ENCODE measurements at regions not wholly inside any gene's neighbourhood (a gene's known extent, or its start where the extent isn't known, plus 50 kb on each side); places are given as distances from the start of the nearest gene placed in this dataset.

DNA sequence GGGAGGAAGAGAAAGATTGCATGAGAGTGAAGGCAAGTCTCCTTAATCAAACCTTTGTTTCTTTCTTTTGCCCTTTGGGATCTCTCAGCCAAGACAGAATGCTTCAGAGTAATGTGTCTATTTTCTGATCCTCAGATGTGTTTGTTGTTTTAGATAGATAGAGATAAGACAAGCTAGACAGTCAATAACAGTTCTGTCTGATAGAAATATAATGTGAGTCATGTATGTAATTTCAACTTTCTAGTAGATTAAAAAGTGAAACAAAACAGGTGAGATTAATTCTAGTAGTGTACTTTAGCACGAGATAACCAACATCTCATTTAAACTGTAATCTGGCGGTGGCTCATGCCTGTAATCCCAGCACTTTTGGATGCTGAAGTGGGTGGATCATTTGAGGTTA, 159.2 kb downstream of the GATA3 start:
- H3K27ac ChIP-seq (ENCODE audit: low read depth, low read length) = no peak overlapping the region
- H3K36me3 ChIP-seq (ENCODE audit: low read length) = no peaks in the 10 kb centered on the region
- no peak overlapping the region for H3K9ac ChIP-seq (ENCODE audit: low read length)
- H4K20me1 ChIP-seq (ENCODE audit: low read depth, low read length) = no peaks in the 10 kb centered on the region
- no peak overlapping the region for H3K4me3 ChIP-seq (ENCODE audit: insufficient read depth, low read length, poor library complexity, severe bottlenecking)
- no peaks in the 10 kb centered on the region for H3K9me2 ChIP-seq (replicated peaks; ENCODE audit: insufficient read depth, low read length)
- H3F3A ChIP-seq (ENCODE audit: insufficient read depth) = no peaks in the 10 kb centered on the region
- no peaks in the 10 kb centered on the region for H3K27me3 ChIP-seq (ENCODE audit: low read length)
- no peaks in the 10 kb centered on the region for H3K9me3 ChIP-seq (ENCODE audit: insufficient read depth, low read length)
- no peak for TF ChIP-seq EZH2phosphoT487 (conservative IDR thresholded peaks at IDR 0.05; ENCODE audit: low read length)
- TF ChIP-seq, protein P1, sequence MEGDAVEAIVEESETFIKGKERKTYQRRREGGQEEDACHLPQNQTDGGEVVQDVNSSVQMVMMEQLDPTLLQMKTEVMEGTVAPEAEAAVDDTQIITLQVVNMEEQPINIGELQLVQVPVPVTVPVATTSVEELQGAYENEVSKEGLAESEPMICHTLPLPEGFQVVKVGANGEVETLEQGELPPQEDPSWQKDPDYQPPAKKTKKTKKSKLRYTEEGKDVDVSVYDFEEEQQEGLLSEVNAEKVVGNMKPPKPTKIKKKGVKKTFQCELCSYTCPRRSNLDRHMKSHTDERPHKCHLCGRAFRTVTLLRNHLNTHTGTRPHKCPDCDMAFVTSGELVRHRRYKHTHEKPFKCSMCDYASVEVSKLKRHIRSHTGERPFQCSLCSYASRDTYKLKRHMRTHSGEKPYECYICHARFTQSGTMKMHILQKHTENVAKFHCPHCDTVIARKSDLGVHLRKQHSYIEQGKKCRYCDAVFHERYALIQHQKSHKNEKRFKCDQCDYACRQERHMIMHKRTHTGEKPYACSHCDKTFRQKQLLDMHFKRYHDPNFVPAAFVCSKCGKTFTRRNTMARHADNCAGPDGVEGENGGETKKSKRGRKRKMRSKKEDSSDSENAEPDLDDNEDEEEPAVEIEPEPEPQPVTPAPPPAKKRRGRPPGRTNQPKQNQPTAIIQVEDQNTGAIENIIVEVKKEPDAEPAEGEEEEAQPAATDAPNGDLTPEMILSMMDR (IDR thresholded peaks at IDR 0.05; ENCODE audit: insufficient read depth, low read length, poor library complexity, severe bottlenecking) = no peak
- H3K4me2 ChIP-seq (ENCODE audit: low read depth, low read length, poor library complexity, severe bottlenecking) = no peak overlapping the region
- H2AFZ ChIP-seq (ENCODE audit: low read depth, low read length, severe bottlenecking) = no peak overlapping the region
- no peaks in the 10 kb centered on the region for H3K79me2 ChIP-seq (ENCODE audit: insufficient read depth, low read length)

DNA sequence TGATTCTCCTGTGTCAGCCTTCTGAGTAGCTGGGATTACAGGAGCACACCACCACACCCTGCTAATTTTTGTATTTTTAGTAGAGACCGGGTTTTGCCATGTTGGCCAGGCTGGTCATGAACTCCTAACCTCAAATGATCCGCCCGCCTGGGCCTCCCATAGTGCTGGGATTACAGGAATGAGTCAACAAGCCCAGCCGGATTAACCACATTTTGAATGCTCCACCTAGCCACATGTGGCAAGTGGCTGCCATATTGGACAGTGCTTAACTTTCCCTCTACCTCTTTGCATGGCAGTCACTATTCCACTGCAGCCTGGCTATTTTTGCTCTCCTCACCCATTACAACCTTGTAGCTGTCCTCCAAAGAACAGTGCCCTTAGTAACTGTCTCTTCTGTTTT, 160.1 kb downstream of the GATA3 start:
- H3K9ac ChIP-seq (ENCODE audit: low read length) = no peak overlapping the region
- H2AFZ ChIP-seq (ENCODE audit: low read depth, low read length, severe bottlenecking) = no peak overlapping the region
- no peaks in the 10 kb centered on the region for H3K79me2 ChIP-seq (ENCODE audit: insufficient read depth, low read length)
- no peak overlapping the region for H3K27ac ChIP-seq (ENCODE audit: low read depth, low read length)
- no peaks in the 10 kb centered on the region for H3K9me3 ChIP-seq (ENCODE audit: insufficient read depth, low read length)
- H3K9me2 ChIP-seq (replicated peaks; ENCODE audit: insufficient read depth, low read length) = no peaks in the 10 kb centered on the region
- H3K4me3 ChIP-seq (ENCODE audit: insufficient read depth, low read length, poor library complexity, severe bottlenecking) = no peak overlapping the region
- no peaks in the 10 kb centered on the region for H3F3A ChIP-seq (ENCODE audit: insufficient read depth)
- no peaks in the 10 kb centered on the region for H4K20me1 ChIP-seq (ENCODE audit: low read depth, low read length)
- H3K4me2 ChIP-seq (ENCODE audit: low read depth, low read length, poor library complexity, severe bottlenecking) = no peak overlapping the region
- H3K36me3 ChIP-seq (ENCODE audit: low read length) = no peaks in the 10 kb centered on the region
- no peaks in the 10 kb centered on the region for H3K27me3 ChIP-seq (ENCODE audit: low read length)
- TF ChIP-seq EZH2phosphoT487 (conservative IDR thresholded peaks at IDR 0.05; ENCODE audit: low read length) = no peak
- TF ChIP-seq, protein P1 (IDR thresholded peaks at IDR 0.05; ENCODE audit: insufficient read depth, low read length, poor library complexity, severe bottlenecking) = no peak

DNA sequence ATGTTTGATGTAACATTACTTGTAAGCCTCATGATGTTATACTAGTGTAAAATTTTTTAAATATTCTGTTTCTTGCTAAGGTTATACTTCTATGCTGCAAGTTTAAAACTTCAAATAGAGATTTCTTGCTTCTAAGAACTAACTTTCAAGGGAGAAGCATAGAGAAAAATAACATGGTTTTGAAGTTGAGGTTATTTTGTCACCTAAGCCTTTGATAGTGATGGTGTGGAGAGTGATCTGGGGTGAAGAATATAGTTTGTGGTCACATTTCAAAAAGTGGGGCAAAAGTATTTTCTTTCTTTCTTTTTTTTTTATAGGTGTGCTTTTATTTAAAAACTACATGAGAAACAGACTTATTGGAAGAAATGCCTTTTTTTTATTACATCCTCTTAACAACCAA, 162.4 kb downstream of the GATA3 start:
- Histone ChIP-seq H3K79me2 (ENCODE audit: insufficient read depth, low read length) (no peaks in the 10 kb centered on the region), H3K27me3 (ENCODE audit: low read length) (no peaks in the 10 kb centered on the region), H3K9me2 (replicated peaks; ENCODE audit: insufficient read depth, low read length) (no peaks in the 10 kb centered on the region), H3K9me3 (ENCODE audit: insufficient read depth, low read length) (no peaks in the 10 kb centered on the region), H4K20me1 (ENCODE audit: low read depth, low read length) (no peaks in the 10 kb centered on the region), H3K9ac (ENCODE audit: low read length) (no peak overlapping the region), H3K27ac (ENCODE audit: low read depth, low read length) (no peak overlapping the region), H2AFZ (ENCODE audit: low read depth, low read length, severe bottlenecking) (no peak overlapping the region), H3F3A (ENCODE audit: insufficient read depth) (no peaks in the 10 kb centered on the region), H3K4me2 (ENCODE audit: low read depth, low read length, poor library complexity, severe bottlenecking) (no peak overlapping the region), H3K36me3 (ENCODE audit: low read length) (no peaks in the 10 kb centered on the region), H3K4me3 (ENCODE audit: insufficient read depth, low read length, poor library complexity, severe bottlenecking) (no peak overlapping the region)
- TF ChIP-seq EZH2phosphoT487 (conservative IDR thresholded peaks at IDR 0.05; ENCODE audit: low read length) = no peak
- TF ChIP-seq, protein P1 (IDR thresholded peaks at IDR 0.05; ENCODE audit: insufficient read depth, low read length, poor library complexity, severe bottlenecking) = no peak
